Pons (tissue), 1 donor: ENCODE measurements at regions not wholly inside any gene's neighbourhood (a gene's known extent, or its start where the extent isn't known, plus 50 kb on each side); places are given as distances from the start of the nearest gene placed in this dataset.
A peak's percentile ranks its signal among the peaks of the same experiment; 100 is the strongest.

ENCODE experiments used
- DNase-seq: peaks from one replicate; pipeline ENCODE4 v3.0.0-alpha.2; 2016; ENCODE audit warnings: low spot score

GRCh38 chr22:48593551-48593950 is 1234.1 kb downstream of the BRD1 start:
- DNase-seq, result no peak

GRCh38 chr22:48592931-48593330 is 1234.7 kb downstream of the BRD1 start:
- DNase-seq, result no peak

- no peak for DNase-seq
Observed at GRCh38 chr22:48592488-48592887, 1235.2 kb downstream of the BRD1 start.

GRCh38 chr22:48592066-48592345 is 1235.7 kb downstream of the BRD1 start:
- no peak for DNase-seq

- DNase-seq, result no peak
Observed at GRCh38 chr22:48591286-48592065, 1236.2 kb downstream of the BRD1 start.

- DNase-seq, result no peak
Observed at GRCh38 chr22:48589901-48590300, 1237.8 kb downstream of the BRD1 start.

- DNase-seq, result no peak
Observed at GRCh38 chr22:48588878-48589450, 1238.7 kb downstream of the BRD1 start.

GRCh38 chr22:48588151-48588877 is 1239.4 kb downstream of the BRD1 start:
- no peak for DNase-seq

- no peak for DNase-seq
Observed at GRCh38 chr22:48587236-48587865, 1240.3 kb downstream of the BRD1 start.

GRCh38 chr22:48586799-48587185 is 1240.9 kb downstream of the BRD1 start:
- DNase-seq, result no peak

- DNase-seq, result no peak
Observed at GRCh38 chr22:48585916-48586798, 1241.5 kb downstream of the BRD1 start.

GRCh38 chr22:48584170-48584569 is 1243.5 kb downstream of the BRD1 start:
- DNase-seq, result no peak

GRCh38 chr22:48581796-48582469 is 1245.7 kb downstream of the BRD1 start:
- DNase-seq, result no peak

GRCh38 chr22:48581205-48581766 is 1246.4 kb downstream of the BRD1 start:
- DNase-seq, result no peak

GRCh38 chr22:48580481-48580970 is 1247.1 kb downstream of the BRD1 start:
- DNase-seq, result no peak

GRCh38 chr22:48579928-48580309 is 1247.8 kb downstream of the BRD1 start:
- no peak for DNase-seq

GRCh38 chr22:48579043-48579927 is 1248.4 kb downstream of the BRD1 start:
- DNase-seq, result no peak

- DNase-seq, result peak; percentile 89
Observed at GRCh38 chr22:48578138-48579042, 1249.3 kb downstream of the BRD1 start.

GRCh38 chr22:48577691-48578090 is 1250.0 kb downstream of the BRD1 start:
- no peak for DNase-seq
